Neural progenitor cell (in vitro differentiated cells): ENCODE measurements at regions not wholly inside any gene's neighbourhood (a gene's known extent, or its start where the extent isn't known, plus 50 kb on each side); places are given as distances from the start of the nearest gene placed in this dataset.

Experiments used
- DNase-seq: peaks from one replicate; pipeline ENCODE4 v3.0.0-alpha.2; 2016; ENCODE audit warnings: low spot score
- H2AFZ ChIP-seq: fragments of 200-600 bp; sonication (generic); replicated peaks from 2 replicates; pipeline ENCODE4 v1.6.1; 2016; ENCODE audit warnings: antibody characterized with exemption
- H3F3A ChIP-seq: fragments of 200-600 bp; sonication (generic); 2 replicates; pipeline ENCODE4 v1.6.1; 2016; ENCODE audit warnings: antibody characterized with exemption, low read depth
- H3K27ac ChIP-seq: fragments of 200-600 bp; sonication (generic); 2 replicates; pipeline ENCODE4 v1.5.1; 2016; ENCODE audit warnings: mild to moderate bottlenecking
- H3K27me3 ChIP-seq: fragments of 200-600 bp; sonication (generic); 2 replicates; pipeline ENCODE4 v1.6.1; 2016; ENCODE audit warnings: mild to moderate bottlenecking, moderate library complexity
- H3K36me3 ChIP-seq: fragments of 200-600 bp; sonication (generic); 2 replicates; pipeline ENCODE4 v1.5.1; 2016
- H3K4me1 ChIP-seq: fragments of 200-600 bp; sonication (generic); 2 replicates; pipeline ENCODE4 v1.6.1; 2016; ENCODE audit warnings: mixed run types
- H3K4me2 ChIP-seq: fragments of 200-600 bp; sonication (generic); 2 replicates; pipeline ENCODE4 v1.6.1; 2016
- H3K4me3 ChIP-seq: fragments of 200-600 bp; sonication (generic); 2 replicates; pipeline ENCODE4 v1.5.1; 2016
- H3K79me2 ChIP-seq: fragments of 200-600 bp; sonication (generic); 2 replicates; pipeline ENCODE4 v1.6.1; 2016; ENCODE audit warnings: low read depth
- H3K9ac ChIP-seq: fragments of 200-600 bp; sonication (generic); 2 replicates; pipeline ENCODE4 v1.6.1; 2016
- H3K9me3 ChIP-seq: fragments of 200-600 bp; sonication (generic); 2 replicates; pipeline ENCODE4 v1.5.1; 2016; ENCODE audit warnings: low read depth
- H4K20me1 ChIP-seq: fragments of 200-600 bp; sonication (generic); 2 replicates; pipeline ENCODE4 v1.6.1; 2016; ENCODE audit warnings: low read depth
- H3K27ac Mint-ChIP-seq: 3 replicates; pipeline ENCODE4 v1.8.0; 2021; ENCODE audit warnings: mixed read lengths
- H3K27me3 Mint-ChIP-seq: 2 replicates; pipeline ENCODE4 v1.8.0; 2022; ENCODE audit warnings: low read depth, mild to moderate bottlenecking, inconsistent platforms, moderate library complexity, mixed read lengths; ENCODE audit not compliant: insufficient read depth
- H3K36me3 Mint-ChIP-seq: 3 replicates; pipeline ENCODE4 v1.8.0; 2021; ENCODE audit warnings: mixed read lengths
- H3K4me1 Mint-ChIP-seq: 3 replicates; pipeline ENCODE4 v1.8.0; 2021; ENCODE audit warnings: mixed read lengths
- H3K4me3 Mint-ChIP-seq: 3 replicates; pipeline ENCODE4 v1.8.0; 2021; ENCODE audit warnings: mild to moderate bottlenecking, moderate library complexity, mixed read lengths
- H3K9me3 Mint-ChIP-seq: 3 replicates; pipeline ENCODE4 v1.8.0; 2020; ENCODE audit warnings: mixed read lengths
- CTCF ChIP-seq: fragments of 200-600 bp; sonication (generic); IDR thresholded peaks from 2 replicates; pipeline ENCODE4 v1.5.1; 2017; ENCODE audit warnings: antibody characterized with exemption, mild to moderate bottlenecking
- EZH2 ChIP-seq: fragments of 200-600 bp; sonication (generic); IDR thresholded peaks from 2 replicates; pipeline ENCODE4 v1.6.1; 2017; ENCODE audit warnings: antibody characterized with exemption, mild to moderate bottlenecking, moderate library complexity
- EZH2phosphoT487 ChIP-seq: fragments of 200-600 bp; sonication (generic); IDR thresholded peaks from 2 replicates; pipeline ENCODE4 v1.6.1; 2017; ENCODE audit warnings: antibody characterized with exemption

DNA sequence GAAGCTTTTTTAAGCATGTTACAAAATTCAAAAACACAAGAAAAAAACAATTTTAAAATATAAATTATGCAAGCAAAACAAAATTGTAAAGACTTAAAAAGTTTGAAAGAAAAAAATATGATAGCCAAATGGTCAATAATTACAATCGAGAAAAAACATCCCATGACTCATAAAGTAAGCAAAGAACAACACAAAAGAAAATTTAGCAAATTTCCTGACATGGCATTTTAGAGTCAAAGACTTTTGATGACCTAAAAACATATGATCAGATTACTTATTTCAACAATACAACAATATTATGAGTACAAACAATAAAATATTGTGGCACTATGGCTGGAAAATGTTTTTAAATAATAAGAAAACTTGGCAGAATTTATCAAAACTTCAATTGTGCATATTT is 312.1 kb upstream of the MEOX2 start:
- H3K9me3 ChIP-seq, result no peaks in the 10 kb centered on the region
- no peaks in the 10 kb centered on the region for H3K9me3 Mint-ChIP-seq
- TF ChIP-seq CTCF, result no peak
- no peak for TF ChIP-seq EZH2
- TF ChIP-seq EZH2phosphoT487, result no peak
- H3K4me1 Mint-ChIP-seq, result no peaks in the 10 kb centered on the region
- no peak overlapping the region for H3K9ac ChIP-seq
- no peak overlapping the region for H2AFZ ChIP-seq
- H3K27ac ChIP-seq, result no peak overlapping the region
- H3K4me1 ChIP-seq, result no peaks in the 10 kb centered on the region
- H3K4me3 Mint-ChIP-seq, result no peak overlapping the region
- no peak overlapping the region for H3K4me3 ChIP-seq
- no peak overlapping the region for H3K27ac Mint-ChIP-seq
- H3K79me2 ChIP-seq, result no peaks in the 10 kb centered on the region
- no peaks in the 10 kb centered on the region for H3K36me3 Mint-ChIP-seq
- no peaks in the 10 kb centered on the region for H3F3A ChIP-seq
- peaks cover 2% of the 10 kb centered on the region for H3K27me3 Mint-ChIP-seq
- no peaks in the 10 kb centered on the region for H3K27me3 ChIP-seq
- no peak for DNase-seq
- no peak overlapping the region for H3K4me2 ChIP-seq
- no peaks in the 10 kb centered on the region for H4K20me1 ChIP-seq
- no peaks in the 10 kb centered on the region for H3K36me3 ChIP-seq

DNA sequence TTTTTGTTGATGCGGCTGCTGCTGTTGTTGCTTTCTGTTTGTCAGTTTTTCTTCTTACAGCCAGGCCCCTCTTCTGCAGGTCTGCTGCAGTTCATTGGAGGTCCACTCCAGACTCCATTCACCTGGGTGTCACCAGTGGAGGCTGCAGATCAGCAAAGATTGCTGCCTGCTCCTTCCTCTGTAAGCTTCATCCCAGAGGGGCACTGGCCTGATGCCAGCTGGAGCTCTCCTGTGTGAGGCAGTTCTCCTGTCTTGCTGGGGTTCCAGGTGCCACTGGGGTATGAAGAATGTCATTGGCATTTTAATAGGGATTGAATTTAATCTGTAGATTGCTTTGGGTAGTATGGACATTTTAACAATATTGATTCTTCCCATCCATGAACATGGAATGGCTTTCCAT is 308.5 kb upstream of the MEOX2 start:
- no peak overlapping the region for H3K4me3 ChIP-seq
- no peaks in the 10 kb centered on the region for H3K9me3 Mint-ChIP-seq
- no peak overlapping the region for H2AFZ ChIP-seq
- H3K4me2 ChIP-seq, result no peak overlapping the region
- DNase-seq, result no peak
- H3K4me1 Mint-ChIP-seq, result no peaks in the 10 kb centered on the region
- no peak overlapping the region for H3K9ac ChIP-seq
- H3K36me3 ChIP-seq, result no peaks in the 10 kb centered on the region
- no peaks in the 10 kb centered on the region for H3K9me3 ChIP-seq
- no peaks in the 10 kb centered on the region for H3K27me3 ChIP-seq
- H3K4me1 ChIP-seq, result no peaks in the 10 kb centered on the region
- no peak for TF ChIP-seq EZH2
- TF ChIP-seq EZH2phosphoT487, result no peak
- no peak for TF ChIP-seq CTCF
- no peaks in the 10 kb centered on the region for H3K36me3 Mint-ChIP-seq
- H3K27ac ChIP-seq, result no peak overlapping the region
- no peaks in the 10 kb centered on the region for H3K79me2 ChIP-seq
- H3K27ac Mint-ChIP-seq, result no peak overlapping the region
- H3K4me3 Mint-ChIP-seq, result no peak overlapping the region
- H4K20me1 ChIP-seq, result no peaks in the 10 kb centered on the region
- no peaks in the 10 kb centered on the region for H3K27me3 Mint-ChIP-seq
- no peaks in the 10 kb centered on the region for H3F3A ChIP-seq

- H3K36me3 Mint-ChIP-seq, result no peaks in the 10 kb centered on the region
- Histone ChIP-seq H3K4me1 (no peaks in the 10 kb centered on the region), H3K27me3 (no peaks in the 10 kb centered on the region), H3F3A (no peaks in the 10 kb centered on the region), H3K79me2 (no peaks in the 10 kb centered on the region), H2AFZ (no peak overlapping the region), H3K36me3 (no peaks in the 10 kb centered on the region), H3K4me2 (no peak overlapping the region), H3K4me3 (no peak overlapping the region), H3K9ac (no peak overlapping the region), H4K20me1 (no peaks in the 10 kb centered on the region), H3K9me3 (no peaks in the 10 kb centered on the region), H3K27ac (no peak overlapping the region)
- no peaks in the 10 kb centered on the region for H3K4me1 Mint-ChIP-seq
- TF ChIP-seq EZH2phosphoT487 (no peak), CTCF (no peak), EZH2 (no peak)
- no peak for DNase-seq
- H3K4me3 Mint-ChIP-seq, result no peak overlapping the region
- H3K27me3 Mint-ChIP-seq, result no peaks in the 10 kb centered on the region
- no peaks in the 10 kb centered on the region for H3K9me3 Mint-ChIP-seq
- H3K27ac Mint-ChIP-seq, result no peak overlapping the region
Observed at GRCh38 chr7:15989194-15989593, 302.7 kb upstream of the MEOX2 start.
